T-helper 1 cell treated with Interleukin-12 subunit alpha and Interleukin-12 subunit beta and Interleukin-4 antibody, amounts not matched to agents 30 ng/mL and 1 ng/mL, for 36 hours (primary cell): ENCODE measurements at regions not wholly inside any gene's neighbourhood (a gene's known extent, or its start where the extent isn't known, plus 50 kb on each side); places are given as distances from the start of the nearest gene placed in this dataset.
"Not testable (repeated sequence)": the region's sequence is repeated elsewhere in the genome, so short reads cannot be mapped to it uniquely, and the experiment has no call there.

Experiments used
- intact Hi-C: fragments of 100-400 bp; cut with micrococcal nuclease; formaldehyde crosslinking; loops from one replicate; pipeline ENCODE4 v1.15.1; 2024

DNA sequence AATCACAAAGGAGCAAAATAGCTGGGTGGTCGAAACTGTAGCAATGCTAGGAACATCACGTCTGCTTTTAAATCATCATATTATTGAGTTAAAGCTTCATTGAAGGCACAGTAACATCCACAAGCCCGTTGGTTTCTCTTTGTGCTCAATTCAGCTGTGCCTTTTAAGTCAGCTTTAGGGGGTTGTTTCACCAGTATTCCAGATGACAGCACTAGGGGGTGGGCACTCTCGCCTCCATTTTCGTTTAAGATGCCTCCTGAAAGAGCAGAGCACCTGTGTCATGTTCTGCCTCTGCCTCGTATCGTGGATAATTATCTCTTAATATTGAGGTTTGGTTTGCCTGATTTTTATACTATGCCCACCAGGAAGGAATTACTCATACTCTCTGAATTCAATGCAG, 139.8 kb upstream of the PTBP2 start:
- intact Hi-C loops, result no loop called here

DNA sequence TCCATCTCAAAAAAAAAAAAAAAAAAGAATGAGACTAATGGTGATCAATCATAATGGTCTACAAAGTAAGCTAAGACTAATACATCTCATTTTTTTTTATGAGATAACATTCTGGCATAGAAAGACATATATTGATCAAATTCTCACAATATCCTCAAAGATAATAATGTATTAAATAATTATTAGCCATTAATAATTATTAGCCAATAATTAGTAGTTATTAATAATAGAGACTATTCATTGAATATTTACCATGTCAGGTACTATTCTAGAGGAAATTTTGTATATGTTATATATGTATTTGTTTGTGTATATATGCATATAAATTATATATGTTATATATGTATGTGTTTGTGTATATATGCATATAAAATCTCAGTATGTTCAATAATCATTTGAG, 137.7 kb upstream of the PTBP2 start:
- intact Hi-C loops, result no loop called here

DNA sequence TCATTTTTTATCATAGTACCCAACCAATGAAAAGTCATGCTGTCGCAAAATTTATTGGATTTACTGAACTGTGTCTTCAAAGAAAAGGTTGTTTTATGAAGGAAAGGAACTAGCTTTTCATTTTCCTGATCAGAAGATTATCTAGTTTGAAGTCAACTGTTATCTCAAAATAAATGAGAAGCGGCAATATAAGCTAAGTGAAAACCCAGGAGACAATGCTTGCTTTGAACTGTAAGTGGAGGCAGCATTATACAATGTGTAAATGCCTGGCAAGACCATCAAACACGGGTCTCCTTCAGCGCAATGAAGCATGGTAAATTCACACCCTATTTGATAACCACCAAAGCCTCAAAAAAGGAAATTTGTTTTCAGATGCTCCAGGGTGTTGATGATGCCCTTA, 134.4 kb upstream of the PTBP2 start:
- intact Hi-C loops, result no loop called here

DNA sequence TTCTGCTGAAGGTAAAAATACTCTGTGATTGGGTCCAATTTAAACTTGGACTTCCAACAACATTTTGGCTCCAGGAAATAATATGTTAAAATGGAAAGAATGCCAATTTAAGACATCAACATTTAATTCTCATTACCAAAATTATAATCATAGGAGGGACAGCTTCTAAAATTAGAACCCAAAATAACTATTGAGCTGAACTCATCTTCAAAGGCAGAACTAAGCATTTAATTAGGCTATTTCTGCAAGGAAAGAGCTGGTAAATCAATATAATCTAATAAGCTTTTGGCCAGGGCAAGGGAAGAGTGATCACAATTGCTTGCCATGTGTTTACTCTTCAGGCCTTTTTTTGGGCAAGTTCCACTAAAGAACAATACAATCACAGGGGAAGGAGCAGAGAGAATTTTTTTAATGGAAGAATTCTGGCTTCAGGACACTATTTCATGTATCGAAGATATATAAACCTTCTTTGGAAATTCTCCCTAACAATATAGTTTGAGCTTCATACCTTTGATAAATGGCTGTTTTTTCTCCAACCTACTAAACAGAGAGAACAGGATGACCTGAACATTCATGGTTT, 133.1 kb upstream of the PTBP2 start:
- intact Hi-C loops, result no loop called here

DNA sequence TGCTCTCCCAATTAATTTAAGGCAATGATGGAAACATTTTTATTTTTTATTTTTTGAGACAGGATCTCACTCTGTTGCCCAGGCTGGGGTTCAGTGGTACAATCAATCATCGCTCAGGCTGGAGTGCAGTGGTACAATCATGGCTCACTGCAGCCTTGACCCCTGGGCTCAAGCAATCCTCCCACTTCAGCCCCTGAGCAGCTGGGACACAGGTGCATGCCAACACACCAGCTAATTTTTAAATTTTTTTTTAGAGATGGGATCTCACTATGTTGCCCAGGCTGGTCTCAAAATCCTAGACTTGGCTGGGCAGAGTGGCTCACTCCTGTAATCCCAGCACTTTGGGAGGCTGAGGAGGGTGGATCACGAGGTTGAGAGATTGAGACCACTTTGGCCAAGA, 126.1 kb upstream of the PTBP2 start:
- intact Hi-C loops, result not testable (repeated sequence)

DNA sequence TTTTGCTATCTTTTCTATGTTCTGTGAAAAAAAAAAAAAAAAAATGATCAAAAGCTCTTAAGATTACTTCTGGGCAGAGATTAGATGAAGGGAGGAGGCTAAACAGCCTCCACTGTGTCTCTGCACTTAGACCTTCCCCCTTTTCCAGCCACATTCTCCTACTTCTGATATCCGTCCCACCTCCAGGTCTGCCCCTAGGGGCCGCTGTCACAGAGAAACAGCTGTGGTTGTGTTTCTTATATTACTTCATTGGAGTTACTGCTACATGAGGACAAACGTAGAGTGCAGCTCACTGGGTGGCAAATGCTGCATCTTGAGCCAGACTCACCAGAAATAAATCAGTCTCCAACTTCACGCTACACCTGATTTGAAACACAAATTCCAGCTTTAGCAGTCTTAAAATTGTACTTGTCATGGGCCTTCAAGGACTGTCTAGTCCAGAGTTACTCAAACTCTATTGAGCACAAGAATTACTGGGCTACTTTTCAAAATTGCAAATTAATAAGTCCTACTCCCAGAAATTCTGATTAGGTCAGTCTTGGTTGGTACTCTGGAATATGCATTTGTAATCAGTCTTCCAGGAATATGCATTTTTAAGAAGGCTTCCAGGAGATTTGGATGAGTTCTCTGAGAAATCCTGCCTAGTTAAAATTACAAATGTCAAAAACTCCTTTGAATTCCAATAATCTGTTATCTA, 125.2 kb upstream of the PTBP2 start:
- intact Hi-C loops, result loop anchor here (2.0 kb wide), 1 partner anchor 248 kb away; no protein-coding TSS in a partner anchor

DNA sequence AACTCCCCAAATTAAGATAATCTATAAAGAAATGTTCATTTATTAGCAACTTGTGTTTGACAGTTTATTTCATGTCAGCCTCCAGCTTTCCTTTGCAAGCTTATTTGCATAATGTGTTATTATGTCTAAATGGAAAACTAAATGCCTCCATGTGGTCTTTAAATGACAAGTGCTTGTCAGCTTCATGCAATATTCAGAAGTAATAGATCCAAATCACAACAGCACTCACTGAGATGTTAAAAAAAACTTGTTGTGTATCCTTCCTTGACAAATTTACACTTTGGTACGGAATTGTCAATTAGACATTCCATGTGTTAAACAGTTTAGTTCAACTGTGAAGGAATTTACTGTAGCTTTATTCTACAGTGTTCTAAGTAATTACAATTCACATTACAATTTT, 124.4 kb upstream of the PTBP2 start:
- intact Hi-C loops, result loop anchor here (2.0 kb wide), 1 partner anchor 248 kb away; no protein-coding TSS in a partner anchor

DNA sequence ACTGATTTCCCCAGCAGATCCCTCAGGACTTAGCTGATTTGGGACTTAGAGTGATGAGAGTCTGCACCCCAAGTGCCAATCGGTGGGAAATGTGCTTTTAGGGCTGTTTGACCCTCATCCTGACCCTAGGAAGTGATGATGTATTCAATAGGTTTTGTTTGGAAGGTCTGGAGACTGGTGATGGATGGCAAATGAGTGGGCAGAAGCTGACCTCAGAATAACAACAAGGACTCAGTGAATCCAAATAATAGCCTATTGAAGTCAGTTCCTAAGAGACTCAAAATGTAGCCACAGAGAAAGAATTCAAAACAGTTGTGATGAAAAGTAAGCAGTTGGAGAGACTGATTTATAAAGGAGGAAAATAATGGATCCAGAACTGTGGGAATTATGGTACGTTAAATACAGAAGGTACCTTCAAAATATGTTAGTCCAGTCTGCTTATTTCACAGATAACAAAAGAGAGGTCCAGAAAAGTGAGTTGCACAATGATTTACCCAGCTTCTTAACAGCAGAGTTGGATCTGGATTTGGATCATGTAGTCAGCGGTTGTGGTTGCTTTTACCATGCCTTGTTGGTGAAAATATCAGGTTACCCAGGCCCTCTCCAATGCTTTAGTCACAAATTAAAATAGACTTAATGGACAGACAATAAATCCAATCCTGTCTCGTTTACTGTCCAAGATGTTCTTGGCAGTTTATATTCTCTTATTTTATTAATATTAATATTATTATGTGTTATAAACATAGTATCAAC, 123.0 kb upstream of the PTBP2 start:
- intact Hi-C loops, result no loop called here

DNA sequence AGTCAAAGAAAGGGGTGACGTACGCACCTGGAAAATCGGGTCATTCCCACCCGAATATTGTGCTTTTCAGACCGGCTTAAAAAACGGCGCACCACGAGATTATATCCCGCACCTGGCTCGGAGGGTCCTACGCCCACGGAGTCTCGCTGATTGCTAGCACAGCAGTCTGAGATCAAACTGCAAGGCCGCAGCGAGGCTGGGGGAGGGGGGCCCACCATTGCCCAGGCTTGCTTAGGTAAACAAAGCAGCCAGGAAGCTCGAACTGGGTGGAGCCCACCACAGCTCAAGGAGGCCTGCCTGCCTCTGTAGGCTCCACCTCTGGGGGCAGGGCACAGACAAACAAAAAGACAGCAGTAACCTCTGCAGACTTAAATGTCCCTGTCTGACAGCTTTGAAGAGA, 117.0 kb upstream of the PTBP2 start:
- intact Hi-C loops, result not testable (repeated sequence)

DNA sequence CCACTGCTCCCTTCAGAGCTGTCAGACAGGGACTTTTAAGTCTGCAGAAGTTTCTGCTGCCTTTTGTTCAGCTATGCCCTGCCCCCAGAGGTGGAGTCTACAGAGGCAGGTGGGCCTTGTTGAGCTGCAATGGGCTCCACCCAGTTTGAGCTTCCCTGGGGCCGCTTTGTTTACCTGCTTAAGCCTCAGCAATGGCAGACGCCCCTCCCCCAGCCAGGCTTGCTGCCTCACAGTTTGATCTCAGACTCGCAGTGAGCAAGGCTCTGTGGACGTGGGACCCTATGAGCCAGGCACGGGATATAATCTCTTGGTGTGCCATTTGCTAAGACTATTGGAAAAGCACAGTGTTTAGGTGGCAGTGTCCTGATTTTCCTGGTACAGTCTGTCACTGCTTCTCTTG, 104.2 kb upstream of the PTBP2 start:
- intact Hi-C loops, result not testable (repeated sequence)

DNA sequence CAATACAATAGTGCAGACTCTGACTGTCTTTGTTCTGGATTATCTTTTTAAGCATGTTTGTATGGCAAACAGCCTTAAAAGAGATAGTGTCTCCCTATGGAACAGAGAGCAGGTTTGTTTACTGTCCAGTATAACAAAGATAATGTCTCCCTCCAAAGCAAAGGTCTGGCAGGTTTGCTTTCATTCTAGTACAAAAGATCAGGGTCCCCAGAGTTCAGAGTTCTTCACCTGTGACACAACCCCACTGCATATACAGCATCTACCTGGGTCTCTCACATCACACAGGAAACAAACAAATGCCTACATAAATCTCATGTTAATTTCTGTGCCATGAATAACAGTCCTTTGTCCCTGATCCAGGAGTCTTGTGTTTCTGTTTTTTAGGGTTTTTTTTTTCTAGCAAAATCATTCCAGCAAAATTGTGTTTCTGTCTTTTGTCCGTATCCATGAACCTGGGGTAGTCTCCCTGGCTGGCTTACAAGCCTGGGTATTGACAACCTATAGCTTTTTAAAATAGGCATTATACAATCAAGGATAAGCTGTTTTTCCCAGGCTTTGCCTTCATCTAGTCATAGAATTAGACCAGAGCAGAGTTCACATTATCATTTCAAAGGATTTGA, 89.4 kb upstream of the PTBP2 start:
- intact Hi-C loops, result no loop called here

DNA sequence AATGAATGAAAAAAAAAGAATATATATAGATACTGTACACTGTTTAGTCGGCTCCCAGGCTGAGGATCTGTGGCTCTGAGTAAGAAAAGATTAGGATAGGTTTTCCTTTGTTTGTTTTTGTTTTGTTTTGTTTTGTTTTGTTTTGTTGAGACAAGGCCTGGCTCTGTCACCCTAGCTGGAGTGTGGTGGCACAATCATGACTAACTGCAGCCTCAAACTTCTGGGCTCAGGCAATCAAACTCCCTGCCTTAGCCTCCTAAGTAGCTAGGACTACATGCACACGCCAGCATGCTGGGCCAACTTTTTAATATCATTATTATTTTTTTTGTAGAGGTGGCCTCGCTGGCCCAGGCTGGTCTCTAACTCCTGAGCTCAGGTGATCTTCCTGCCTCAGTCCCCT, 87.9 kb upstream of the PTBP2 start:
- intact Hi-C loops, result no loop called here

DNA sequence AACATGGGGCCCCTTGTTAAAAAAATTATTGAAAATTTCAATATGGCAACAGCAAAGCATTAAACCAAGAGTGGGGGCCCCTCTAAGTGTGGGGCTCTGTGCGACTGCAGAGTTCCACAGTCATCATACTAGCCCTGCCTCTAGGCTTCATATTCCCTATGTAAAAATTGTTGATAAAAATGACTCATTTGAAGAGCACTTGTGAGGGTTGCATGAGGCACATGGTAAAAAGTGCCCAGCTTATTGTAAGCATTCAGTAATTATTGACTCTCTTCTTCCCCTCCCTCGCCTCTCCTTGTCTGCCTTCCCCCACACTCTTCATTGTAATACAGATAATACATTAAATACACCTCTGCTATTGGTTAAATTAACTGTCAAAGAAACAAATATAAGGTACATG, 86.7 kb upstream of the PTBP2 start:
- intact Hi-C loops, result no loop called here

DNA sequence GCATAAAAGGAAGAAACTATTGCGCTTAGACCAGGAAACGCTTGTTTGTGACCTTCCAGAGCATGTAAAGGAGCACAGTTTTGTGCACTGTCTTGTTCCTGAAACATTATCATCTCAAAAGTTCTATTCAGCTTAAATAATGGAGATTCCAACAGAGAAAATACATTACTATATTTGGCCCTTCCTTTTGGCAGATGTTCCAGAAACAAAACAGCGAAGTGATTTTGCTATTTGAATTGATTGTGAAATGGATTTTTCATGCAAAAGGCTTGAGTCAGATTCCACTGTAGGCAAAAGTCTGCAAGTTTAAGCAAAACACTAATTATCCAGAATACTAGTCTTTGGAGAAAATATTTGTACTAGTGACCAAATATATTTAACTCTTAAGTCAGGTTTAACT, 80.3 kb upstream of the PTBP2 start:
- intact Hi-C loops, result no loop called here

DNA sequence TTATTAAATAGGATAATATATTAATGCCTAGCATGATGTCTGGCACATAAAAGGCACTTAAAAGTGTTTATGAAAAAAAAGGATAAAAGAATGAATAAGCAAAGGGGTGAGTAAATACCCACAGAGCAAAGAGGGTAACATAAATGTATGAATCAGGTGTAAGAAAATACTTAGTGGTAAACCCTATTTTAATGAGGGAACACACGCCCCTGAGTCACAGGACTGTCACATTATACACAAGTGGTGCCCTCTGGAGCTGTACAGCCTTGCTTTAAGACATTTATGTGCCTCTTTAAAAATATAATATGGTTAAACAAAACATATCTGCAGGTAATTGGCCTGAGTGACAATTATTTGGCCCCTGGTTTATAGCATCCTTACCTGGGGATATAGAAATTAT, 78.1 kb upstream of the PTBP2 start:
- intact Hi-C loops, result no loop called here

DNA sequence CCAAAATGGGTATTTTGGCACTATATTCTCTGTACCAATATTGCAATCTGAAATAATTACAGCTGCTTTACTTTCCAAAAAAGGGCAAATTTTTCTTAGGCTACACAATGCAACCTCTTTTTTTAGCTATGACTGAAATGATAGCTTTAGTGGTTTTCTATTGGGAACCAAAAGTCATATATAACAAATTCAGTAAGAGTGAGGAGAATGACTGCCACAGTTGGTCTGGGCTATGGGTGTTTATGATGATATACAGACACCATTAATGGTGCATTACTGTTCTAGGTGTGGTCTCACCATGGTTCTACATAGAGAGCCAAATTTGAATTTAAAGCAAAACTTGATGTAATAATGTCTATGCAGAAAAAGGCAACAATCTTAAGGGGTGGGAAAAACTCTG, 72.3 kb upstream of the PTBP2 start:
- intact Hi-C loops, result no loop called here

DNA sequence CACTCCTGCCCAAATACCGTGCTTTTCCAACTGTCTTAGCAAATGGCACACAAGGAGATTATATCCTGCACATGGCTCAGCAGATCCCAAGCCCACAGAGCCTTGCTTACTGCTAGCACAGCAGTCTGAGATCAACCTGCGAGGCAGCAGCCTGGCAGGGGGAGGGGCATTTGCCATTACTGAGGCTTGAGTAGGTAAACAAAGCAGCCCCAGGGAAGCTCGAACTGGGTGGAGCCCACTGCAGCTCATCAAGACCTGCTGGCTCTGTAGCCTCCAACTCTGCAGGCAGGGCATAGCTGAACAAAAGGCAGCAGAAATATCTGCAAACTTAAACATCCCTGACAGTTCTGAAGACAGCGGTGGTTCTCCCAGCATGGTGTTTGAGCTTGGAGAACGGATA, 70.1 kb upstream of the PTBP2 start:
- intact Hi-C loops, result no loop called here

DNA sequence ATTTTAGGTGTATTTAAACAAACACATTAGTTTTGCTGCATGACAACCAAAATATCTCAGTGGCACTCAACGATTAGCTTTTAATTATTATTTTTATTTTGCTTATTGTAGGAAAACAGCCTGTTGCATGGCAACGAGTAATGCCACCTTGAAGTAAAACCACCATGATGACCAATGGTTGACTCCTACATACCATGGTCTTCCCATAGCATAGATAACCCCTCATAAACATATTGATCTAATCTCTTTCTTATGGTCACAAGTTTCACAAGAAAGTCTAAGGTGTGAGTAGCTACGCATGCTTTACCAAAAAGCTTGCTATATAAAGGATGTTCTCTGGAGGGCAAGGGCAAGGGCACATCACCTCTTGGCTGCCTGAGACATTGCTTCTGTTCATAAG, 61.5 kb upstream of the PTBP2 start:
- intact Hi-C loops, result no loop called here

DNA sequence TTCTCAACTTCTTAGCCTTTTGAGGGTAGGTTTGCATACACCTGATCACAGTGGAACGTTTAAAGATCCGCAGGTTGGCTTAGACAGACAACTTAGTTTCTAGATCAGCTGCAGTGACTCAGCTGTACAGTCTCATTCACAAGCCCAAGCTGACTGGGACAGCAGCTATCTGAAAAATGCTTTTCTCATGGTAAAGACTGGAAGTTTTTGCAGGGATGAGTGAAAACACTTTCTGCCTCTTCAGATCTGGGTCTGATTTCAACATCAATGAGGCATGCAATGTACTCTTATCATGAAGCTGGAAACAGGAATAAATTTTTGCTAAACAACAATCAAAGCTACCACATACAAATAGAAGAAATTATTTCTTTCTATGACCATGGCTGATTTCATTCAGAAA, 61.1 kb upstream of the PTBP2 start:
- intact Hi-C loops, result no loop called here
